HEK293 (cell line): ENCODE measurements at regions not wholly inside any gene's neighbourhood (a gene's known extent, or its start where the extent isn't known, plus 50 kb on each side); places are given as distances from the start of the nearest gene placed in this dataset.

Source experiments
- CTCF ChIA-PET: fragments of 350-600 bp; formaldehyde crosslinking; extraction: SDS; loops from one replicate; lab custom pipeline; 2021; ENCODE audit warnings: antibody characterized with exemption; lab: Yijun Ruan, JAX
- POLR2A ChIA-PET: fragments of 300-600 bp; formaldehyde crosslinking; extraction: SDS; loops from one replicate; lab custom pipeline; 2020; ENCODE audit warnings: antibody characterized with exemption, inconsistent platforms; lab: Yijun Ruan, JAX
- H3K27ac ChIP-seq: fragments of 200-500 bp; sonication (Bioruptor generic); 2 replicates; pipeline ENCODE4 v1.5.1; 2014; ENCODE audit warnings: low read depth, low read length, control low read depth, inconsistent platforms; ENCODE audit errors: extremely low read depth
- H3K36me3 ChIP-seq, 2 experiments: fragments of 200-500 bp in 1 of 2; sonication (Bioruptor generic) in 1 of 2; 1 replicate in 1 of 2; 2 replicates in 1 of 2; pipeline ENCODE4 v1.5.1; 2014 to 2017; ENCODE audit warnings: inconsistent platforms in 2 of 2, low read length in 2 of 2; ENCODE audit not compliant: control insufficient read depth in 2 of 2, insufficient read depth in 1 of 2
- H3K4me1 ChIP-seq: fragments of 200-500 bp; sonication (Bioruptor generic); 2 replicates; pipeline ENCODE4 v1.5.1; 2014; ENCODE audit warnings: mild to moderate bottlenecking, low read length, inconsistent platforms; ENCODE audit not compliant: control insufficient read depth, insufficient read depth
- H3K4me3 ChIP-seq: 2 replicates; pipeline ENCODE4 v1.5.1; 2011; ENCODE audit warnings: low read depth, mild to moderate bottlenecking, control low read depth, low read length, moderate library complexity
- H3K9me3 ChIP-seq: fragments of 200-500 bp; sonication (Bioruptor generic); 2 replicates; pipeline ENCODE4 v1.5.1; 2014; ENCODE audit warnings: low read depth, low read length, inconsistent platforms; ENCODE audit not compliant: control insufficient read depth, insufficient read depth
- EGR2 ChIP-seq: fragments of 450-650 bp; formaldehyde crosslinking; IDR thresholded peaks from 2 replicates; pipeline ENCODE4 v1.5.1; 2016; ENCODE audit warnings: low read depth, missing biosample characterization, missing genetic modification characterization
- MEIS1 ChIP-seq: sonication (generic); formaldehyde crosslinking; IDR thresholded peaks from 2 replicates; pipeline ENCODE4 v1.8.1; 2022; ENCODE audit warnings: missing genetic modification reagents, mild to moderate bottlenecking, borderline replicate concordance
- MYNN ChIP-seq: fragments of 450-650 bp; formaldehyde crosslinking; IDR thresholded peaks from 2 replicates; pipeline ENCODE4 v1.5.1; 2016; ENCODE audit warnings: missing biosample characterization, missing genetic modification characterization, borderline replicate concordance
- RBAK ChIP-seq: fragments of 450-650 bp; formaldehyde crosslinking; IDR thresholded peaks from 2 replicates; pipeline ENCODE4 v1.5.1; 2016; ENCODE audit warnings: missing biosample characterization, missing genetic modification characterization
- WT1 ChIP-seq: fragments of 450-650 bp; formaldehyde crosslinking; IDR thresholded peaks from 2 replicates; pipeline ENCODE4 v1.5.1; 2016; ENCODE audit warnings: missing biosample characterization, missing genetic modification characterization
- YY2 ChIP-seq: fragments of 450-650 bp; formaldehyde crosslinking; IDR thresholded peaks from 2 replicates; pipeline ENCODE4 v1.5.1; 2016; ENCODE audit warnings: missing biosample characterization, missing genetic modification characterization
- ZBTB8A ChIP-seq: fragments of 450-650 bp; formaldehyde crosslinking; IDR thresholded peaks from 2 replicates; pipeline ENCODE4 v1.5.1; 2016; ENCODE audit warnings: missing biosample characterization, missing genetic modification characterization
- ZEB2 ChIP-seq: fragments of 450-650 bp; formaldehyde crosslinking; IDR thresholded peaks from 2 replicates; pipeline ENCODE4 v1.5.1; 2016; ENCODE audit warnings: missing biosample characterization, missing genetic modification characterization
- ZIC2 ChIP-seq: fragments of 450-650 bp; formaldehyde crosslinking; IDR thresholded peaks from 2 replicates; pipeline ENCODE4 v1.5.1; 2016; ENCODE audit warnings: missing biosample characterization, missing genetic modification characterization
- ZNF146 ChIP-seq: fragments of 450-650 bp; formaldehyde crosslinking; IDR thresholded peaks from 2 replicates; pipeline ENCODE4 v1.5.1; 2016; ENCODE audit warnings: missing biosample characterization, missing genetic modification characterization
- ZNF16 ChIP-seq: fragments of 450-650 bp; formaldehyde crosslinking; IDR thresholded peaks from 2 replicates; pipeline ENCODE4 v1.5.1; 2016; ENCODE audit warnings: low read depth, missing biosample characterization, missing genetic modification characterization
- ZNF169 ChIP-seq: fragments of 450-650 bp; formaldehyde crosslinking; IDR thresholded peaks from 2 replicates; pipeline ENCODE4 v1.5.1; 2016; ENCODE audit warnings: missing biosample characterization, missing genetic modification characterization
- ZNF174 ChIP-seq: fragments of 450-650 bp; formaldehyde crosslinking; IDR thresholded peaks from 2 replicates; pipeline ENCODE4 v1.5.0; 2017; ENCODE audit warnings: missing biosample characterization, mild to moderate bottlenecking, missing genetic modification characterization
- ZNF324 ChIP-seq: fragments of 450-650 bp; formaldehyde crosslinking; IDR thresholded peaks from 2 replicates; pipeline ENCODE4 v1.5.1; 2016; ENCODE audit warnings: missing biosample characterization, missing genetic modification characterization
- ZNF404 ChIP-seq: fragments of 450-650 bp; formaldehyde crosslinking; IDR thresholded peaks from 2 replicates; pipeline ENCODE4 v1.5.1; 2017; ENCODE audit warnings: missing biosample characterization, missing genetic modification characterization
- ZNF558 ChIP-seq: fragments of 450-650 bp; formaldehyde crosslinking; IDR thresholded peaks from 2 replicates; pipeline ENCODE4 v1.5.1; 2016; ENCODE audit warnings: missing biosample characterization, missing genetic modification characterization
- ZNF621 ChIP-seq: fragments of 450-650 bp; formaldehyde crosslinking; IDR thresholded peaks from 2 replicates; pipeline ENCODE4 v1.5.1; 2017; ENCODE audit warnings: missing biosample characterization, missing genetic modification characterization
- ZNF629 ChIP-seq: fragments of 450-650 bp; formaldehyde crosslinking; IDR thresholded peaks from 2 replicates; pipeline ENCODE4 v1.5.1; 2017; ENCODE audit warnings: missing biosample characterization, missing genetic modification characterization
- ZNF830 ChIP-seq: fragments of 450-650 bp; IDR thresholded peaks from 2 replicates; pipeline ENCODE4 v1.5.0; 2018; ENCODE audit warnings: missing biosample characterization, missing genetic modification characterization, low read depth, mild to moderate bottlenecking, moderate library complexity
- ZXDB ChIP-seq: fragments of 450-650 bp; formaldehyde crosslinking; IDR thresholded peaks from 2 replicates; pipeline ENCODE4 v1.5.1; 2016; ENCODE audit warnings: missing biosample characterization, missing genetic modification characterization
- TF ChIP-seq, protein P1 (sequence below): fragments of 450-650 bp; formaldehyde crosslinking; IDR thresholded peaks from 2 replicates; pipeline ENCODE4 v1.5.1; 2017; ENCODE audit warnings: missing biosample characterization, missing genetic modification characterization
- TF ChIP-seq, protein P2 (sequence below): fragments of 450-650 bp; formaldehyde crosslinking; IDR thresholded peaks from 2 replicates; pipeline ENCODE4 v1.5.1; 2017; ENCODE audit warnings: missing biosample characterization, missing genetic modification characterization
- TF ChIP-seq, protein P3 (sequence below): fragments of 450-650 bp; formaldehyde crosslinking; IDR thresholded peaks from 2 replicates; pipeline ENCODE4 v1.5.1; 2016; ENCODE audit warnings: missing biosample characterization, missing genetic modification characterization

GRCh38 chr20:51111290-51111689, 88.4 kb upstream of the KCNG1 start:
- H3K27ac ChIP-seq, result no peak overlapping the region
- no peaks in the 10 kb centered on the region for H3K36me3 ChIP-seq
- no peaks in the 10 kb centered on the region for H3K9me3 ChIP-seq
- TF ChIP-seq ZXDB, result no peak
- no peak for TF ChIP-seq WT1 (tag by site-specific recombination)
- no peak for TF ChIP-seq ZNF324 (tag by site-specific recombination)
- TF ChIP-seq, protein P1, sequence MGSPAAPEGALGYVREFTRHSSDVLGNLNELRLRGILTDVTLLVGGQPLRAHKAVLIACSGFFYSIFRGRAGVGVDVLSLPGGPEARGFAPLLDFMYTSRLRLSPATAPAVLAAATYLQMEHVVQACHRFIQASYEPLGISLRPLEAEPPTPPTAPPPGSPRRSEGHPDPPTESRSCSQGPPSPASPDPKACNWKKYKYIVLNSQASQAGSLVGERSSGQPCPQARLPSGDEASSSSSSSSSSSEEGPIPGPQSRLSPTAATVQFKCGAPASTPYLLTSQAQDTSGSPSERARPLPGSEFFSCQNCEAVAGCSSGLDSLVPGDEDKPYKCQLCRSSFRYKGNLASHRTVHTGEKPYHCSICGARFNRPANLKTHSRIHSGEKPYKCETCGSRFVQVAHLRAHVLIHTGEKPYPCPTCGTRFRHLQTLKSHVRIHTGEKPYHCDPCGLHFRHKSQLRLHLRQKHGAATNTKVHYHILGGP (tag by site-specific recombination), result no peak
- TF ChIP-seq ZNF404, result no peak
- no peak for TF ChIP-seq ZBTB8A (tag by site-specific recombination)
- no peak for TF ChIP-seq ZEB2
- TF ChIP-seq, all 188 proteins: peak for 0
- Histone ChIP-seq H3K4me3 (no peak overlapping the region), H3K4me1 (no peaks in the 10 kb centered on the region)
- ChIA-PET CTCF (no interaction called here), POLR2A (no interaction called here)

DNA sequence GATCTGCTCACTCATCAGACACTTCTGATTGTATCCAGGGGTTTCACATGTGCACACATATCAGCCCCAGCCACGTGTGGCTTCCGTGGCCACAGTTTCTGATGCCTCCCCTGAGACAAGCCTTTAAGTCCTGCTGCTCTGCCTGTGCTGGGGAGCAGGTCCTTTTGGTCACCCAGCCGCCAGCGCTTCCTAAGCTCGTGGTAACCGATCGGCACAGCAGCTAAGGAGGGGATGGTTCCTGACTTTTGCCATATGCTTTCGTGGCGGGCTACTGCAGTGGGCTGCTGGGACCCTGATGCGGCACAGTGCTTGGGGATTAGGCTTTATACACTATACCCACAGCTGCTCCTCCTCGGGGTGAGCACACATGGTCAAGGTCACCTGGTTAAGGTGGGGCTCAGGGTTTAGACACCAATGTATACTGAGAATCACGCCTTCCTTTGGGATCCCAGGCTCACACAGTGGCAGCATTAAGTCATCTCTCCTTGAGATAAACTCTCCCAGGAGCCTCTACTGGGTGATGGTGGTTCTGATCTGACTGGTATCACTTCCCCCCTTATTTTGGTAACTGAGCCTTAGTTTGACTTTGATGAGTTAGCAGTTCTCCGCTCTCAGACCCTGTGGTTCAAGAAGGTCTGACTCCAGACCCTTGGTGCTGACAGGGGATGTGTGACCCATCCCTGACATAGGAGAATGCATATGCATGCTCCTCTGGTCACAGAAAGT, 85.9 kb upstream of the KCNG1 start:
- POLR2A ChIA-PET, result no interaction called here
- Histone ChIP-seq H3K4me3 (no peak overlapping the region), H3K9me3 (no peaks in the 10 kb centered on the region), H3K4me1 (no peaks in the 10 kb centered on the region), H3K36me3 (no peaks in the 10 kb centered on the region), H3K27ac (no peak overlapping the region)
- CTCF ChIA-PET, result no interaction called here
- no peak for TF ChIP-seq MYNN (tag by site-specific recombination)
- TF ChIP-seq ZIC2 (tag by site-specific recombination), result no peak
- no peak for TF ChIP-seq ZNF16 (tag by site-specific recombination)
- no peak for TF ChIP-seq MEIS1 (CRISPR knock-in tag)
- TF ChIP-seq WT1 (tag by site-specific recombination), result no peak
- TF ChIP-seq ZNF174 (tag by site-specific recombination), result no peak
- TF ChIP-seq YY2, result no peak
- TF ChIP-seq, protein P2, sequence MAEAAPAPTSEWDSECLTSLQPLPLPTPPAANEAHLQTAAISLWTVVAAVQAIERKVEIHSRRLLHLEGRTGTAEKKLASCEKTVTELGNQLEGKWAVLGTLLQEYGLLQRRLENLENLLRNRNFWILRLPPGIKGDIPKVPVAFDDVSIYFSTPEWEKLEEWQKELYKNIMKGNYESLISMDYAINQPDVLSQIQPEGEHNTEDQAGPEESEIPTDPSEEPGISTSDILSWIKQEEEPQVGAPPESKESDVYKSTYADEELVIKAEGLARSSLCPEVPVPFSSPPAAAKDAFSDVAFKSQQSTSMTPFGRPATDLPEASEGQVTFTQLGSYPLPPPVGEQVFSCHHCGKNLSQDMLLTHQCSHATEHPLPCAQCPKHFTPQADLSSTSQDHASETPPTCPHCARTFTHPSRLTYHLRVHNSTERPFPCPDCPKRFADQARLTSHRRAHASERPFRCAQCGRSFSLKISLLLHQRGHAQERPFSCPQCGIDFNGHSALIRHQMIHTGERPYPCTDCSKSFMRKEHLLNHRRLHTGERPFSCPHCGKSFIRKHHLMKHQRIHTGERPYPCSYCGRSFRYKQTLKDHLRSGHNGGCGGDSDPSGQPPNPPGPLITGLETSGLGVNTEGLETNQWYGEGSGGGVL (tag by site-specific recombination), result no peak
- TF ChIP-seq ZNF830 (tag by site-specific recombination), result no peak

- POLR2A ChIA-PET, result interaction anchor here (0.7 kb wide), 1 partner anchor 106 kb away, joined by 3 read pairs; no protein-coding TSS in a partner anchor
- TF ChIP-seq RBAK (tag by site-specific recombination), result no peak
- TF ChIP-seq EGR2, result no peak
- no peak for TF ChIP-seq ZNF629 (tag by site-specific recombination)
- no peak for TF ChIP-seq ZNF169 (tag by site-specific recombination)
- no peak for TF ChIP-seq ZNF621 (tag by site-specific recombination)
- TF ChIP-seq ZNF146, result no peak
- no peak for TF ChIP-seq ZNF558 (tag by site-specific recombination)
- TF ChIP-seq, protein P3, sequence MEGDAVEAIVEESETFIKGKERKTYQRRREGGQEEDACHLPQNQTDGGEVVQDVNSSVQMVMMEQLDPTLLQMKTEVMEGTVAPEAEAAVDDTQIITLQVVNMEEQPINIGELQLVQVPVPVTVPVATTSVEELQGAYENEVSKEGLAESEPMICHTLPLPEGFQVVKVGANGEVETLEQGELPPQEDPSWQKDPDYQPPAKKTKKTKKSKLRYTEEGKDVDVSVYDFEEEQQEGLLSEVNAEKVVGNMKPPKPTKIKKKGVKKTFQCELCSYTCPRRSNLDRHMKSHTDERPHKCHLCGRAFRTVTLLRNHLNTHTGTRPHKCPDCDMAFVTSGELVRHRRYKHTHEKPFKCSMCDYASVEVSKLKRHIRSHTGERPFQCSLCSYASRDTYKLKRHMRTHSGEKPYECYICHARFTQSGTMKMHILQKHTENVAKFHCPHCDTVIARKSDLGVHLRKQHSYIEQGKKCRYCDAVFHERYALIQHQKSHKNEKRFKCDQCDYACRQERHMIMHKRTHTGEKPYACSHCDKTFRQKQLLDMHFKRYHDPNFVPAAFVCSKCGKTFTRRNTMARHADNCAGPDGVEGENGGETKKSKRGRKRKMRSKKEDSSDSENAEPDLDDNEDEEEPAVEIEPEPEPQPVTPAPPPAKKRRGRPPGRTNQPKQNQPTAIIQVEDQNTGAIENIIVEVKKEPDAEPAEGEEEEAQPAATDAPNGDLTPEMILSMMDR (tag by site-specific recombination), result no peak
- TF ChIP-seq, all 188 proteins: peak for 0
- CTCF ChIA-PET, result interaction anchor here (0.7 kb wide), 1 partner anchor 75 kb away, joined by 4 read pairs; no protein-coding TSS in a partner anchor
Observed at GRCh38 chr20:51106011-51106410, 83.1 kb upstream of the KCNG1 start.

More at GRCh38 chr20:51106011-51106410, 83.1 kb upstream of the KCNG1 start:
- no peaks in the 10 kb centered on the region for H3K4me1 ChIP-seq
- no peak overlapping the region for H3K27ac ChIP-seq
- H3K4me3 ChIP-seq, result no peak overlapping the region
- H3K36me3 ChIP-seq, result no peaks in the 10 kb centered on the region
- H3K9me3 ChIP-seq, result no peaks in the 10 kb centered on the region
